NCI-H748 treated with DMSO at 0.1 percent for 48 hours (cell line): ENCODE measurements at regions not wholly inside any gene's neighbourhood (a gene's known extent, or its start where the extent isn't known, plus 50 kb on each side); places are given as distances from the start of the nearest gene placed in this dataset.

ENCODE experiments used
- DNase-seq: peaks from one replicate; lab custom pipeline; 2025; lab: John Stamatoyannopoulos, UW

GRCh38 chr5:7015586-7016256 is 302.5 kb downstream of the TENT4A start:
- no peak for DNase-seq

GRCh38 chr5:7016999-7017747 is 303.9 kb downstream of the TENT4A start:
- no peak for DNase-seq

- no peak for DNase-seq
Measured at GRCh38 chr5:7018198-7018597, 305.0 kb downstream of the TENT4A start.

GRCh38 chr5:7018601-7019000 is 305.4 kb downstream of the TENT4A start:
- DNase-seq: no peak

GRCh38 chr5:7036192-7036835 is 323.1 kb downstream of the TENT4A start:
- no peak for DNase-seq

GRCh38 chr5:7039074-7039473 is 325.8 kb downstream of the TENT4A start:
- DNase-seq: no peak

GRCh38 chr5:7040111-7040510 is 326.9 kb downstream of the TENT4A start:
- DNase-seq: no peak

GRCh38 chr5:7043797-7044196 is 330.6 kb downstream of the TENT4A start:
- no peak for DNase-seq

GRCh38 chr5:7047511-7048261 is 334.5 kb downstream of the TENT4A start:
- DNase-seq: peak; percentile 100

- DNase-seq: no peak
Measured at GRCh38 chr5:7050986-7051385, 337.8 kb downstream of the TENT4A start.

- DNase-seq: no peak
Measured at GRCh38 chr5:7053125-7053524, 339.9 kb downstream of the TENT4A start.

GRCh38 chr5:7053528-7054209 is 340.4 kb downstream of the TENT4A start:
- DNase-seq: peak; percentile 42

GRCh38 chr5:7066471-7067235 is 329.3 kb upstream of the ADCY2 start:
- no peak for DNase-seq

GRCh38 chr5:7068156-7068555 is 327.8 kb upstream of the ADCY2 start:
- no peak for DNase-seq

- DNase-seq: no peak
Measured at GRCh38 chr5:7068899-7069298, 327.0 kb upstream of the ADCY2 start.

- DNase-seq: no peak
Measured at GRCh38 chr5:7072188-7072587, 323.8 kb upstream of the ADCY2 start.

- DNase-seq: no peak
Measured at GRCh38 chr5:7073666-7074065, 322.3 kb upstream of the ADCY2 start.

- DNase-seq: no peak
Measured at GRCh38 chr5:7074176-7074575, 321.8 kb upstream of the ADCY2 start.

- no peak for DNase-seq
Measured at GRCh38 chr5:7075470-7075869, 320.5 kb upstream of the ADCY2 start.

- DNase-seq: peak; percentile 32
Measured at GRCh38 chr5:7078101-7078500, 317.8 kb upstream of the ADCY2 start.

GRCh38 chr5:7078901-7079300 is 317.0 kb upstream of the ADCY2 start:
- DNase-seq: peak; percentile 87
